ENCODE measurements at regions not wholly inside any gene's neighbourhood (a gene's known extent, or its start where the extent isn't known, plus 50 kb on each side); places are given as distances from the start of the nearest gene placed in this dataset.
"Not testable (repeated sequence)": the region's sequence is repeated elsewhere in the genome, so short reads cannot be mapped to it uniquely, and the experiment has no call there.

DNA sequence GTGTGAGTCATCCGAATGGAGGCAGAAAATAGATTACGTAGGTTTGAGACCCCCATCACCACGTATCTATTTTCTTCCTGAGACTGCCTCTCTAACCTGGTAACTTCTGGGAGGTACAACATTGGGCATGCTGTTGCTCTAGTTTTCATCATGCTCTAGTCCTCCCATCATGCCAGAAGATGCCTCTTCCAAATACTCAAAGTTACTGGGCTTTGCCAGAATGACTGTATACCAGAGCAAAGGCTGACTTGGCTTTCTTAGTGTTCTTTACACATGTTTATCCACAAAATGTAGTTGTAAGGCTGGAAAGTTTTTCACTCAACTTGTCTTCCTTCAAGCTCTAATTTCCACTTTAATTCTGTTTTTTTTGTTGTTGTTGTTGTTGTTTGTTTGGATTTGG, 370.5 kb downstream of the MDFIC start:
- H3K4me3 ChIP-seq = no peak overlapping the region
- TF ChIP-seq POLR2AphosphoS5 (IDR thresholded peaks at IDR 0.05) (no peak), CTCF (IDR thresholded peaks at IDR 0.05) (no peak), POLR2A (IDR thresholded peaks at IDR 0.05) (no peak), EP300 (IDR thresholded peaks at IDR 0.05) (no peak)
- H3K27me3 ChIP-seq = peaks cover 2% of the 10 kb centered on the region
- no peaks in the 10 kb centered on the region for H3K36me3 ChIP-seq
- H3K9me3 ChIP-seq = no peaks in the 10 kb centered on the region
- no peaks in the 10 kb centered on the region for H3K4me1 ChIP-seq
- 95% methylated on average over 3 of the region's 3 CpGs for WGBS
- DNase-seq (ENCODE audit: low spot score in 2 of 2) = no peak
- no peak overlapping the region for H3K27ac ChIP-seq

GRCh38 chr7:115289971-115290370, 368.1 kb downstream of the MDFIC start:
- H3K36me3 ChIP-seq = no peaks in the 10 kb centered on the region
- H3K9me3 ChIP-seq = no peaks in the 10 kb centered on the region
- DNase-seq (ENCODE audit: low spot score in 2 of 2) = no peak
- H3K4me3 ChIP-seq = no peak overlapping the region
- TF ChIP-seq CTCF (IDR thresholded peaks at IDR 0.05) = no peak
- TF ChIP-seq POLR2AphosphoS5 (IDR thresholded peaks at IDR 0.05) = no peak
- TF ChIP-seq POLR2A (IDR thresholded peaks at IDR 0.05) = no peak
- no peak for TF ChIP-seq EP300 (IDR thresholded peaks at IDR 0.05)
- no peak overlapping the region for H3K27ac ChIP-seq
- no peaks in the 10 kb centered on the region for H3K4me1 ChIP-seq
- peaks cover 2% of the 10 kb centered on the region for H3K27me3 ChIP-seq
- 66% methylated on average over 2 of the region's 2 CpGs for WGBS

GRCh38 chr7:115276791-115277190, 354.9 kb downstream of the MDFIC start:
- no peak for DNase-seq (ENCODE audit: low spot score in 2 of 2)
- no peak overlapping the region for H3K4me3 ChIP-seq
- no peak for TF ChIP-seq CTCF (IDR thresholded peaks at IDR 0.05)
- no peak for TF ChIP-seq EP300 (IDR thresholded peaks at IDR 0.05)
- TF ChIP-seq POLR2A (IDR thresholded peaks at IDR 0.05) = no peak
- no peak for TF ChIP-seq POLR2AphosphoS5 (IDR thresholded peaks at IDR 0.05)
- no peaks in the 10 kb centered on the region for H3K36me3 ChIP-seq
- no peaks in the 10 kb centered on the region for H3K4me1 ChIP-seq
- WGBS = 96% methylated on average over 1 of the region's 1 CpG
- no peak overlapping the region for H3K27ac ChIP-seq
- no peaks in the 10 kb centered on the region for H3K27me3 ChIP-seq
- no peaks in the 10 kb centered on the region for H3K9me3 ChIP-seq

- H3K4me3 ChIP-seq; H3K9me3 ChIP-seq; H3K27ac ChIP-seq; H3K36me3 ChIP-seq; H3K4me1 ChIP-seq; H3K27me3 ChIP-seq; DNase-seq (ENCODE audit: low spot score in 2 of 2): not testable (repeated sequence)
- WGBS = 84% methylated on average over 8 of the region's 8 CpGs
Measured at GRCh38 chr7:115273855-115274254, 352.0 kb downstream of the MDFIC start.

GRCh38 chr7:115273139-115273772, 351.4 kb downstream of the MDFIC start:
- WGBS = 93% methylated on average over 1 of the region's 1 CpG
- TF ChIP-seq POLR2A (IDR thresholded peaks at IDR 0.05) (no peak), EP300 (IDR thresholded peaks at IDR 0.05) (no peak), CTCF (IDR thresholded peaks at IDR 0.05) (no peak), POLR2AphosphoS5 (IDR thresholded peaks at IDR 0.05) (no peak)
- no peaks in the 10 kb centered on the region for H3K9me3 ChIP-seq
- no peak overlapping the region for H3K27ac ChIP-seq
- no peaks in the 10 kb centered on the region for H3K36me3 ChIP-seq
- H3K27me3 ChIP-seq = no peaks in the 10 kb centered on the region
- no peaks in the 10 kb centered on the region for H3K4me1 ChIP-seq
- no peak for DNase-seq (ENCODE audit: low spot score in 2 of 2)
- H3K4me3 ChIP-seq = no peak overlapping the region

Measured in suprapubic skin (tissue), 4 donors.